ENCODE measurements at regions not wholly inside any gene's neighbourhood (a gene's known extent, or its start where the extent isn't known, plus 50 kb on each side); places are given as distances from the start of the nearest gene placed in this dataset.

- peak; percentile 77 for DNase-seq (ENCODE audit: low read depth)
- no peak overlapping the region for H3K4me3 ChIP-seq (ENCODE audit: low read depth, low read length)
- TF ChIP-seq CTCF (conservative IDR thresholded peaks at IDR 0.05; ENCODE audit: low read depth, low read length) = no peak
These were observed 84.0 kb upstream of the RFX8 start for GRCh38 chr2:101558740-101559525.

- DNase-seq (ENCODE audit: low read depth) = no peak
- no peak overlapping the region for H3K4me3 ChIP-seq (ENCODE audit: low read depth, low read length)
- TF ChIP-seq CTCF (conservative IDR thresholded peaks at IDR 0.05; ENCODE audit: low read depth, low read length) = no peak
These were observed 81.1 kb upstream of the RFX8 start for GRCh38 chr2:101556033-101556459.

GRCh38 chr2:101551336-101551888 lies 76.5 kb upstream of the RFX8 start:
- no peak for TF ChIP-seq CTCF (conservative IDR thresholded peaks at IDR 0.05; ENCODE audit: low read depth, low read length)
- peak; percentile 18 for DNase-seq (ENCODE audit: low read depth)
- H3K4me3 ChIP-seq (ENCODE audit: low read depth, low read length) = no peak overlapping the region

- DNase-seq (ENCODE audit: low read depth) = no peak
- no peak for TF ChIP-seq CTCF (conservative IDR thresholded peaks at IDR 0.05; ENCODE audit: low read depth, low read length)
- no peak overlapping the region for H3K4me3 ChIP-seq (ENCODE audit: low read depth, low read length)
These were observed 75.6 kb upstream of the RFX8 start for GRCh38 chr2:101550555-101550954.

- H3K4me3 ChIP-seq (ENCODE audit: low read depth, low read length) = no peak overlapping the region
- DNase-seq (ENCODE audit: low read depth) = no peak
- no peak for TF ChIP-seq CTCF (conservative IDR thresholded peaks at IDR 0.05; ENCODE audit: low read depth, low read length)
These were observed 74.5 kb upstream of the RFX8 start for GRCh38 chr2:101549371-101549770.

GRCh38 chr2:101546376-101547058 lies 71.6 kb upstream of the RFX8 start:
- TF ChIP-seq CTCF (conservative IDR thresholded peaks at IDR 0.05; ENCODE audit: low read depth, low read length) = no peak
- H3K4me3 ChIP-seq (ENCODE audit: low read depth, low read length) = no peak overlapping the region
- DNase-seq (ENCODE audit: low read depth) = peak; percentile 52
